Liver (tissue), 8 donors: ENCODE measurements at regions not wholly inside any gene's neighbourhood (a gene's known extent, or its start where the extent isn't known, plus 50 kb on each side); places are given as distances from the start of the nearest gene placed in this dataset.

Experiments
- DNase-seq: peaks from one replicate; pipeline ENCODE4 v3.0.0-alpha.2; 2017; ENCODE audit warnings: low spot score
- H3K27ac ChIP-seq, 2 donors: one replicate each; pipeline ENCODE4 v1.7.0; 2013; ENCODE audit warnings: inconsistent platforms in 2 of 2, low read length in 2 of 2, control low read depth in 1 of 2, low read depth in 1 of 2, mild to moderate bottlenecking in 1 of 2
- H3K27me3 ChIP-seq, 4 donors: one replicate each; pipeline versions ENCODE4 v1.6.1 to v1.7.0; 2013; ENCODE audit warnings: low read length in 3 of 4, inconsistent platforms in 1 of 4, mild to moderate bottlenecking in 1 of 4, moderate library complexity in 1 of 4; ENCODE audit not compliant: control insufficient read depth in 4 of 4, insufficient read depth in 4 of 4
- H3K36me3 ChIP-seq, 4 donors: one replicate each; pipeline versions ENCODE4 v1.6.1 to v1.7.0; 2013; ENCODE audit warnings: low read length in 3 of 4, mild to moderate bottlenecking in 3 of 4, low read depth in 1 of 4, moderate library complexity in 1 of 4; ENCODE audit not compliant: control insufficient read depth in 4 of 4, insufficient read depth in 3 of 4
- H3K4me1 ChIP-seq, 4 donors: one replicate each; pipeline versions ENCODE4 v1.6.1 to v1.7.0; 2013; ENCODE audit warnings: low read length in 3 of 4, mild to moderate bottlenecking in 3 of 4, moderate library complexity in 1 of 4; ENCODE audit not compliant: control insufficient read depth in 4 of 4, insufficient read depth in 4 of 4
- H3K4me3 ChIP-seq, 3 donors: one replicate each; pipeline versions ENCODE4 v1.6.1 to v1.7.0; 2013; ENCODE audit warnings: low read length in 3 of 3, control low read depth in 1 of 3, low read depth in 1 of 3, mild to moderate bottlenecking in 1 of 3
- H3K9ac ChIP-seq, 2 donors: one replicate each; pipeline ENCODE4 v1.7.0; 2013; ENCODE audit warnings: low read length in 2 of 2, mild to moderate bottlenecking in 2 of 2, moderate library complexity in 2 of 2, control low read depth in 1 of 2, low read depth in 1 of 2
- H3K9me3 ChIP-seq, 4 donors: one replicate each; pipeline versions ENCODE4 v1.6.1 to v1.7.0; 2013; ENCODE audit warnings: low read length in 3 of 4; ENCODE audit not compliant: control insufficient read depth in 4 of 4
- ATF3 ChIP-seq: IDR thresholded peaks from 2 replicates; pipeline ENCODE4 v1.6.1; 2016; ENCODE audit warnings: antibody characterized with exemption
- CTCF ChIP-seq: fragments of 150-350 bp; IDR thresholded peaks from 2 replicates; pipeline ENCODE4 v1.5.1; 2017; ENCODE audit warnings: improper control_type of control experiment, low read depth, low read length; ENCODE audit not compliant: missing input control
- EGR1 ChIP-seq, 2 donors: IDR thresholded peaks; 2 replicates each; pipeline ENCODE4 v1.6.1; 2016 to 2018; ENCODE audit warnings: antibody characterized with exemption in 2 of 2, low read depth in 2 of 2
- FOXA1 ChIP-seq: IDR thresholded peaks from 2 replicates; pipeline ENCODE4 v1.6.1; 2016; ENCODE audit warnings: antibody characterized with exemption
- FOXA2 ChIP-seq: IDR thresholded peaks from 2 replicates; pipeline ENCODE4 v1.6.1; 2016; ENCODE audit warnings: antibody characterized with exemption
- GABPA ChIP-seq, 2 donors: IDR thresholded peaks in 1 of 2; conservative IDR thresholded peaks in 1 of 2; 2 replicates each; pipeline ENCODE4 v1.6.1; 2016; ENCODE audit warnings: antibody characterized with exemption in 2 of 2, mild to moderate bottlenecking in 1 of 2, moderate library complexity in 1 of 2
- HNF4A ChIP-seq, 2 donors: conservative IDR thresholded peaks; 2 replicates each; pipeline ENCODE4 v1.6.1; 2016; ENCODE audit warnings: antibody characterized with exemption in 2 of 2, mild to moderate bottlenecking in 2 of 2
- HNF4G ChIP-seq: IDR thresholded peaks from 2 replicates; pipeline ENCODE4 v1.6.1; 2016; ENCODE audit warnings: antibody characterized with exemption
- JUND ChIP-seq, 2 donors: IDR thresholded peaks; 2 replicates each; pipeline ENCODE4 v1.6.1; 2016; ENCODE audit warnings: antibody characterized with exemption in 2 of 2
- MAX ChIP-seq: IDR thresholded peaks from 2 replicates; pipeline ENCODE4 v1.6.1; 2016; ENCODE audit warnings: antibody characterized with exemption
- NR2F2 ChIP-seq: IDR thresholded peaks from 2 replicates; pipeline ENCODE4 v1.6.1; 2016; ENCODE audit warnings: antibody characterized with exemption
- RAD21 ChIP-seq, 2 donors: IDR thresholded peaks; 2 replicates each; pipeline ENCODE4 v1.6.1; 2016; ENCODE audit warnings: antibody characterized with exemption in 2 of 2, mild to moderate bottlenecking in 2 of 2
- REST ChIP-seq: IDR thresholded peaks from 2 replicates; pipeline ENCODE4 v1.6.1; 2016; ENCODE audit warnings: antibody characterized with exemption, mild to moderate bottlenecking
- RXRA ChIP-seq, 2 donors: IDR thresholded peaks; 2 replicates each; pipeline ENCODE4 v1.6.1; 2017 to 2018; ENCODE audit warnings: antibody characterized with exemption in 2 of 2, mild to moderate bottlenecking in 1 of 2
- SP1 ChIP-seq: IDR thresholded peaks from 2 replicates; pipeline ENCODE4 v1.6.1; 2018; ENCODE audit warnings: antibody characterized with exemption, mild to moderate bottlenecking
- TAF1 ChIP-seq: conservative IDR thresholded peaks from 2 replicates; pipeline ENCODE4 v1.6.1; 2016; ENCODE audit warnings: antibody characterized with exemption, mild to moderate bottlenecking
- YY1 ChIP-seq: IDR thresholded peaks from 2 replicates; pipeline ENCODE4 v1.6.1; 2016; ENCODE audit warnings: antibody characterized with exemption, mild to moderate bottlenecking
- ZBTB33 ChIP-seq: IDR thresholded peaks from 2 replicates; pipeline ENCODE4 v1.6.1; 2016; ENCODE audit warnings: antibody characterized with exemption
- WGBS: extraction: QIAGEN DNeasy Blood & Tissue Kit; methylation state at CpG from one replicate; pipeline ENCODE4 v1.1.7; 2013; 5-methylcytosine and 5-hydroxymethylcytosine counted together
- donor health status: healthy.
- donor health status: healthy.
- donor health status: healthy.
- donor health status: healthy.
- donor health status: healthy.

GRCh38 chr4:124934916-124935315, 222.4 kb upstream of the ANKRD50 start (continued):
- TF ChIP-seq ATF3 = no peak
- TF ChIP-seq RXRA (IDR thresholded peaks at IDR 0.05) = no peak
- TF ChIP-seq SP1 = no peak
- no peak for TF ChIP-seq YY1
- TF ChIP-seq EGR1 (IDR thresholded peaks at IDR 0.05; ENCODE audit: low read depth in 2 of 2) = no peak
- no peak for TF ChIP-seq HNF4A (conservative IDR thresholded peaks at IDR 0.05)

- Histone ChIP-seq H3K27ac (no peak overlapping the region), H3K36me3 (no peaks in the 10 kb centered on the region), H3K4me1 (peaks cover 0 to 3% (median 0%) of the 10 kb centered on the region in 4 donors), H3K9ac (no peak overlapping the region), H3K9me3 (no peaks in the 10 kb centered on the region), H3K27me3 (no peaks in the 10 kb centered on the region), H3K4me3 (no peak overlapping the region)
- no peak for DNase-seq
- 73% methylated on average over 2 of the region's 2 CpGs for WGBS
- TF ChIP-seq ZBTB33 (no peak), HNF4A (conservative IDR thresholded peaks at IDR 0.05) (no peak), EGR1 (IDR thresholded peaks at IDR 0.05; ENCODE audit: low read depth in 2 of 2) (no peak), HNF4G (no peak), SP1 (no peak), TAF1 (no peak), GABPA (IDR thresholded peaks at IDR 0.05 in 1 of 2, conservative IDR thresholded peaks at IDR 0.05 in 1 of 2) (no peak), MAX (no peak)
Measured at GRCh38 chr4:124933521-124933920, 221.0 kb upstream of the ANKRD50 start.

- Histone ChIP-seq H3K27ac (no peak overlapping the region), H3K9ac (no peak overlapping the region), H3K4me1 (peaks cover 0 to 3% (median 0%) of the 10 kb centered on the region in 4 donors), H3K9me3 (no peaks in the 10 kb centered on the region), H3K36me3 (no peaks in the 10 kb centered on the region), H3K4me3 (no peak overlapping the region), H3K27me3 (no peaks in the 10 kb centered on the region)
- DNase-seq = no peak
- TF ChIP-seq FOXA1 (no peak), JUND (IDR thresholded peaks at IDR 0.05) (no peak), TAF1 (no peak), HNF4A (conservative IDR thresholded peaks at IDR 0.05) (no peak), MAX (no peak), REST (no peak), FOXA2 (no peak), RAD21 (IDR thresholded peaks at IDR 0.05) (no peak), GABPA (IDR thresholded peaks at IDR 0.05 in 1 of 2, conservative IDR thresholded peaks at IDR 0.05 in 1 of 2) (no peak), NR2F2 (no peak), RXRA (IDR thresholded peaks at IDR 0.05) (no peak), EGR1 (IDR thresholded peaks at IDR 0.05; ENCODE audit: low read depth in 2 of 2) (no peak), CTCF (no peak), HNF4G (no peak), YY1 (no peak), ATF3 (no peak), ZBTB33 (no peak), SP1 (no peak)
- 96% methylated on average over 1 of the region's 1 CpG for WGBS
Measured at GRCh38 chr4:124932447-124932846, 219.9 kb upstream of the ANKRD50 start.
